ENCODE measurements at regions not wholly inside any gene's neighbourhood (a gene's known extent, or its start where the extent isn't known, plus 50 kb on each side); places are given as distances from the start of the nearest gene placed in this dataset.
A peak's percentile ranks its signal among the peaks of the same experiment; 100 is the strongest.

DNA sequence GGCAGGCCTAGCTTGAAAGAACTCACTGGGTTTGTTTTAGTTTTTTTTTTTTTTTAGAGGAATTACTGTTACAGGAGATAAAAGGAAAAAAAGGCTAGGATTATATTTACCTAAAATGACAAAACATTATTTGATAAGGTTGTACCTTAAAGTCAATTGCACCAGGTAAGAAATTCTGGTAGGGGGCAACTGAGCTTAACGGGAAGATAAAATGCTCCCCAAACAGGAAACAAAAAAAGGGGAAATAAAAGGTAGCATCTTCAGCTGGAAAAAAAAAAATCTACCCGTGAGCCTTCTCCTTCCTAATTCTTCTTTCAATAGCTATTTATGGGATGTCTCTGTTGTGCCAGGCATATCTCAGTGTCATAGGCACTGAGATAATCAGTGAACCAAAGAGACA, 164.5 kb downstream of the PIK3R1 start:
- no peak for DNase-seq

DNA sequence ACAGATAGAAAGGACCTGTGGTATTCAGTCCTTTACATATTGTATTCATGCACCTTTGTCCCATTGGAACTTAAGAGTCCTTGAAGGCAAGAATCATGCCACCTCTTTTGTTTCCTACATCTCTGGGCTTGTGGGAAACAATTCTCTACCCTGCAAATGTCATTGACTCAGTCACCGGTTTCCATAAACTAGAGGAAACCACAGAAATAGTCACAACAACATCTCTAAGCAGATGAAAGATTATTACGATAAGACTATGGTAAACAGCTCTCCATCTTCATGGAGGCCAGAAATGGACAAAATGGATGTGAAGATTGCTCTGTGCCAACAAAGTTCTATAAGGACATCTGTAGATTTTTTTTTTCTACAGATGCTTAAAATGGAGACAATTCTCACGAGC, 165.5 kb downstream of the PIK3R1 start:
- no peak for DNase-seq

DNA sequence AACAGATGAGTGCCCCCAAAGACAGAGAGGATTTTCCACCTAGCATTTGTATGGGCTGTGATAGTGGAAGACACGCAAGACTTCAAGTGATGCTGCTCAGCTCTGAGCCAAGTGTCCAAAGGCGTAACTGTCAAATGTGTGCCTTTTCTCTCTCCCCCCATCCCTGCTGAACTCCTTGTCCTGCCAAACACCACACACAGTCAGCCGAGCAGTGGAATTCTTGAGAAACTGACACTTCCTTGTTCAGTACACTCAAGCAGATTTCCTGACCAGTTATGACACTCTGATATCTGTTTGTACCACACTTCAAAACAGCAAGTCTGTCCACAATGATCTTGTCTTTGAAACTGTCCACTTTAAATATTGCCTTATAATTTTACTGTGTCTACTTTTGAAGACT, 166.4 kb downstream of the PIK3R1 start:
- DNase-seq: no peak

DNA sequence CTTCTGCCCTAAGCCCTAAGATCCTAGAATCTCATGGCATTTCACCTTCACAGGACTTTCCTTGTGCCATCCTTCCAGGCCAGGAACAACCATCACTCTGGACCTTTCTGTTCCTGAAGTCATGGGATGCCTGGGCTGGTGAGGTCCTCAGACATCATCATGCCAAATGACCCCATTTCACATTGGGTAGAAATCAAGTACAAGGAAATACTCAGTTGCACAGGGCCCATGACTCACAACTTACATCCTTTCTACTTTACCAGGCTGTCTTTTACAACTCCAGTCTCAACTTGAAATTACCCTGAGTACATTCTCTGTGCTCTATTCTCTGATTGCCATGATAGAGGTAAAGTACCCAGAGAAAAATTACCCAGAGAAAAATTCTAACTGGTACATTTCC, 167.1 kb downstream of the PIK3R1 start:
- no peak for DNase-seq

DNA sequence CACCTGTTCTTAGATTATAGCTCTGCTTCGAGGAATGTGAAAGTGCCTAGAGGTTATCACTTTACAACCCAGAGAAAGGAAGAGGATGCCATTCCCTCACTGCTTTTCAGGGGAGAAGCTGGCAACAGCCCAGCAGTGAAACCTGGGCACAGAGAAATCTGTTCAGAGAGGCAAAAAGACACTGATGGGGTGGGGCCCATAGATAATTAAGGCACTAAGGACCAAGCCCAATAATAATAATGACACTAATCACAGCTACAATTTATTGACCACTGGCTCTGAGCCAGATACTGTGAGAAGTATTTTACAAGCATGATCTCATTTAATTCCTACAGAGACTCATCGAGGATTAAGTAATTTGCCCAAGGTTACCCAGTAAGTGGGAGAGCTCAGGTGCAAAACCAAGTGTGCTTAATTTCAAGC, 168.3 kb downstream of the PIK3R1 start:
- peak; percentile 60 for DNase-seq

DNA sequence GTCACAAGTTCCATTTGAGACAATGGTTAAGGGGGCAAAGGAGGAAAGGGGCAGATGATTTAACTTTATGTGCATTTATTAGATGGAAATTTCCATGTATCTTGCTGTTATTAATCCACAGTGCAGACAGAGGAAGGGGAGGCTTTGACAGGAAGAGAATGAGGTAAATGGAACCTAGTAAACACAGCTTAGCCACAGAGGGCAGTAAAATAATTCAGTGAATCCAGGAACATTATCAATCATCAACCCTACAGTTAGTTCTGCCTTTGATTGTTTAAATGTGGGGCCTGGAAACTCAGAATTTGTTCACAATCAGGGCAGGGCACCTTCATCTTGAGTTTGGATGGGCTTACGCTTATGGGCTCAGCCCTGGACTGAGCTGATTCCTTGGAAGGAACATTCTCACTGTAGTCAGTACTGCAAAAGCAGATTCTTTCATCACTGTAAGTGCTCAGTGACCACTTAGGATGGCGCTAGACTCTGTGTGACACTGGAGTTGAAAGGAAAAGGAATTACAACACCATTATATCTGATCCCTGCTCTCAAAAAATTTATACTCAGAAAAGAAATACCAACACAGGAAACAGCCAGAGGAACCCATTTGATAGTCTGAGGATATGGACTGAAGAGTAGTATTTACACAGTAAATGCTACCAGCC, 169.5 kb downstream of the PIK3R1 start:
- no peak for DNase-seq

DNA sequence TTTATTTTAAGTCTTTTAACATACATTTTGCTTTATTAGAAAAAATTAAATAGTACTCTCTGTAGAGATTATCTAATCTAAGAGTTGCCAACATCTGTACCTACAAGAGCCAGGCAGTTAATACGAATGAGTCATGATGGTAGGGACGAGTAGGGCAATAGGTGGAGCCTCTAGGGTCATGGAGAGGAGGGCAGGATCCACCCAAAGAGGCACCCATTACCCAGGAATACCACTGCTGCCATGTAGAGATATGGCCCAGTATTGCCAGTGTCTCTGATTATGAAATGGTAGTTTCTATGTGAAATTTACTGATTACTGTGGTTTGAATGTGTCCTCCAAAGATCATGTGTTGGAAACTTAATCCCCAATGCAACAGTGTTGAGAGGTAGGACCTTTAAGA, 170.4 kb downstream of the PIK3R1 start:
- no peak for DNase-seq

DNA sequence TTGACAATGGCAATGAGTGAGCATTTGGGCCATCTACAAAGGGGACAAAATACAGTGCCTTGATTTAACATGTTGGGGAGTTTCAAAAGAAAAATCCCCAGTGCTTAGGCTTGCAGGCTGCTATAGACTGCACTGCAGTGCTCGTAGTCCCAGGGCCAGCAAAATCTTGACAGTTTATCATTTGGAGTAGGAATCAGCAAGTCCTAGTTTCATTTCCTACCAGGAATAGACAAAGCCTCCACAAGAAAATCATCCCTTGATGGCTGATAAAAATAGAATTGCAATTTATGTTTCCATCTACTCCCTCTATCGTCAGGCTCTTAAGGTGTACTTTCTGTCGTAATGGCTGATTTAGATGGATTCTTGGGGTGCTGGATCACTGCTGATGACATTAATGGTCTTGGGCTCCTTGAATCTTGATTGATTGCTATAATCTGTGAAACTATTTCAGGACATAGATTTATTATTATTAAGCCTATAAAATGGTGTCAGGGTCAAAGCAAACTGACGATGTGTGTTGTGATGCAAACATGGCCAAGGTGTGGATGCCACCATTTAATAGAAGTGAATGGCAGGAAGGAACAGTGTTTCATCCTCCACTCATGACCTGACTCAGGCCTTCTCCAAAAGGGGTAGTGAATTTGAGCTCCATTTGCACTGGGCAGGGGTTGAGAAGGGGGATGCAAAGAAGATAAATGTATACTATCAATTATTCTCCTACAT, 171.7 kb downstream of the PIK3R1 start:
- no peak for DNase-seq

DNA sequence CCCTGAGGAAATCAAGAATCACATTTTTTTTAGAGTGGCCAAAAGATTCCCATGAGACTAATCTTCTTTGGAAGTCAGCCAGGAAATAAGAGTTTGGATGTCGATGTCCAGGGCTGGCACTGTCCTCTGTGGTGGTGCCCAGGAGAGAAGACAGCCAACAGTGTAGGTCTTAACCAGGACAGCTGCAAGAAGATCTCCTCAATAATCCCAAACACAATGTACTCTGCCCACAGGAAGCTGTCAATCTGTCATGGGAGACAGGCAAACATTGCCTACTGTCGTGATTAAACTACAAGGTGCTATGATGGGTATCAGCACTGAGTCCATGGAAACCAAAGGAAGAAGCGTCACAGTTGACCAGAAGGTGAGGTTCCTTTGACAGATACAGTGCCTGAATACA, 174.1 kb downstream of the PIK3R1 start:
- no peak for DNase-seq

DNA sequence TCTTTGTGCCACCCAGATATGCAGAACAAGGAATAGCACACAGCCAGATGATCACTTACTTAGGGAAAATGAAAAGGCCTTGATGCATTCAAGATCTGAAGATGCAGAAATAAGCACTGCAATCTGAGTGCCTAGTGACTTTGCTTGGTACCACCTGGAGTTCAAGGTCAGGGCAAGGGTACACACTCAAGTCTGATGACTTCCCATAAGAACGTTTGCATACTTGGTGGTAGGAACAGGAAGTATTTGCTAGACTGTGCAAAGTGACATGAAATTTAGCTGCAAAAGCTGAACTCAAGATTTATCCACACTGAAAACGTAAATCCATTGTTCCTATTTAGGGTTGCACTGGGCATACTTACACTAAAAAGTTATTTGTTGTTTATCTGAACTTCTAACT, 177.1 kb downstream of the PIK3R1 start:
- no peak for DNase-seq

DNA sequence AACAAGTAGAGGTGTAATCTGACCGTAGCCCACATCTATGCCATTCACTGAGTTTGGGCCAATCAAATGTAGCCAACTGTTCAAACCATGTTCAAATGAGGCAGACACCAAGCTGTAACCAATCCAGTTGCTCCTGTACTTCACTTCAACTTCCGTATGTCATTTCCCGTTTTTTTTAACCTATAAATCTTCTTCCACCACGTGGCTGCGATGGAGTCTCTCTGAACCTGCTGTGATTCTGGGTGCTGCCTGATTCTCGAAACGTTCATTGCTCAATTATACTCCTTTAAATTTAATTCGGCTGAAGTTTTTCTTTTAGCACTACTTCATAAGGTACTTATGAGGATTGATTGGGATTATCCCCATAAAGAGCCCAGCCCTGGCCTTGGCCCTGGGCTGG, 179.7 kb downstream of the PIK3R1 start:
- DNase-seq: no peak

DNA sequence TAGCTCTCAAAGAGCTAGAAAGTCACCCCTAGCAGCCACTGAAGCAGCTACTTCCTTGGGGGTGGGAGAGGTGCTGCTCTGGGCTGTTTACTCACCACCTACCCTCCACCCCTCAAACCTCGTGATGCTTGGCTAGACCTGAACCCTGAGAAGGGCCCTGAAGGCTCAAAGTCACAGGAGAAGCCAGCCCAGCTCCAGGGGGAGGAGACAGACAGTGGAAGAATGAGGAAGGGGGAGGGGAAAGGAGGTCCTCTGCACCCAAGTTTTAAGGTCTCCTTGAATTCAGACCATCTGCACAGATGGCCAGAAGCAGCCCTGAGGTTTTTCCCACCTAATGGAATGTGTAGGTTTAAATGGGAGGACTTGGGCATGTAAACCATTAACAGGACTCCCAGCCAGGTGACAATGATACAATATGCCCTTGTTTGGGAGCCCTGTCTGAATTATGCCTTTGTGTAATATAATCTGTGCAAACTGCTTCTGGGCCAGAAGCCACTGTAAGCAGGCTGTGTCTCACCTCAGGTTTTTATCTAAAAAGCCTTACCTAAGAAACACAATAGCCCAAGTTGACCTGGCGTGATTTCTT, 180.5 kb downstream of the PIK3R1 start:
- no peak for DNase-seq

DNA sequence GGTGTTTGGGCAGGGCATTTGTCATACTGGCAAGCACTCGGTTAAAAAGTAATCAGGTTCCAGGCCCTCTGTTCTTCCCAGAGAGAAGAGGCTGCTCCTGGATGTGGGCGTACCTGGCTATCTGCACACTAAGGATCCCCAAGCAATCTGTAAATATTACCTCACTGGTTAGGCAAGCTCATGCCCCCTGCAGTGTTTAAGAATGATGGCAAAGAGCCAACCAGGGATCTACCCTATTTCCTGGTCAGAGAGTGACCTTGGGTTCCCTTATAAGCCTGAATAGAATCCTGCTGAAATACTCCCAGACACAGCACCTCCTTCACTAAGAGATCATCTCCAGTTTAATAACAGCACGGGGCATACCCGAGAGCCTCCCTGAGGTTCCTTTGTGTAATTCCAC, 181.2 kb downstream of the PIK3R1 start:
- DNase-seq: peak; percentile 65

DNA sequence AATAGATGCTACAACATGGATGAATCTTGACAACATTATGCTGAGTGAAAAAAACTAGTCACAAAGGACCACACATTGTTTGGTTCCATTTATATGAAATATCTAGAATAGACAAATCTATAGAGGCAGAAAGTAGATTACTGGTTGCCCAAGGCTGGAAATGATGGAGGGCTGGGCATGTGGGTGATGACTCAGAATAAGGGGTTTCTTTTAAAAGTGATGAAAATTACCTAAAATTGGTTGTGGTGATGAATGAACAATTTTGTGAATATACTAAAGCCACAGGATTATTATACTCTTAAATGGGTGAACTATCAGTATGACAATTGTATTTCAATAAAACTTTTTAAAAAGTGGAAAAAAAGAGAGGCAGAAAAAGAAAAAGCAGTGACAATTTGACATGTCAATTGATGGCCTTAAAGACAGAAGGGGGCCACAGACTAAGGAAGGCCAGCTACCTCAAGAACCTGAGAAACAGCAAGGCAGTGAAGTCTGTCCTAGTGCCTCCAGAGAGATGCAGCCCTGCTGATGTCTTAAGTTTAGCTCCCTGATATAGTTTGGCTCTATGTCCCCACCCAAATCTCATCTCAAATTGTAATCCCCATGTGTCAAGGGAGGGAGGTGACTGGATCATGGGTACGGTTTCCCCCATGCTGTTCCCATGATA, 182.7 kb downstream of the PIK3R1 start:
- no peak for DNase-seq

DNA sequence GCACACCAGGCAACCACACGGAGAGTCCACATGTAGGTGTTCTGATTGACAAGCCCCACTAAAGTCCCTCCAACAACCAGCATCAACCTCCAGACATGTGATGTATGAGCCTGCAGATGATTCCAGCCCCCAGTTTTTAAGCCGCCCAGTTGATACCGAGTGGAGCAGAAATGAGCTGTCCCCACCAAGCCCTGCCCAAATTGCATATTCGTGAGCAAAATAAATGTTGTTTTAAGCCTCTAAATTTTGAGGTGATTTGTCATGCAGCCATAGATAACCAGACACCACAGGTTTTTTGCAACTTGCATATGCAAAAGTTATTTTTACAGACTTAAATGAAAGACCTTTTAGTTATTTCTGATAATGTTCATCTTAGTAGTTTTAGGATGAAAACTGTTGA, 187.7 kb downstream of the PIK3R1 start:
- no peak for DNase-seq

DNA sequence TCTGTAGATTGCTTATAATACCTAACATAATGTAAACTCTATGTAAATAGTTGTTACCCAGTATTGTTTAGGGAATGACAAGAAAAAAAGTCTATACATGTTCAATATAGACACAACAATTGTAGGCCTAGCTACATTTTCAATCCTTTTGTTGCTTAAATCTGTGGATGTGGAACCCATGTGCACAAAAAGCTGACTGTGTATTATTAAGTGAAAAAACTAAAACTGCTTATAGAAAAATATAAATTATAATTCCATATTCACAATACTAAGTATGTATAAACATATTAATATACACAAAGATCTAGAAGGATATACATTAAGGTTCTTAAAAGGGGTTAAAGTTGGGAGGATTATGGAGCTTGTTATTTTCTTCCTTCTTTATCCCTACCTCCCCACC, 188.7 kb downstream of the PIK3R1 start:
- DNase-seq: no peak

DNA sequence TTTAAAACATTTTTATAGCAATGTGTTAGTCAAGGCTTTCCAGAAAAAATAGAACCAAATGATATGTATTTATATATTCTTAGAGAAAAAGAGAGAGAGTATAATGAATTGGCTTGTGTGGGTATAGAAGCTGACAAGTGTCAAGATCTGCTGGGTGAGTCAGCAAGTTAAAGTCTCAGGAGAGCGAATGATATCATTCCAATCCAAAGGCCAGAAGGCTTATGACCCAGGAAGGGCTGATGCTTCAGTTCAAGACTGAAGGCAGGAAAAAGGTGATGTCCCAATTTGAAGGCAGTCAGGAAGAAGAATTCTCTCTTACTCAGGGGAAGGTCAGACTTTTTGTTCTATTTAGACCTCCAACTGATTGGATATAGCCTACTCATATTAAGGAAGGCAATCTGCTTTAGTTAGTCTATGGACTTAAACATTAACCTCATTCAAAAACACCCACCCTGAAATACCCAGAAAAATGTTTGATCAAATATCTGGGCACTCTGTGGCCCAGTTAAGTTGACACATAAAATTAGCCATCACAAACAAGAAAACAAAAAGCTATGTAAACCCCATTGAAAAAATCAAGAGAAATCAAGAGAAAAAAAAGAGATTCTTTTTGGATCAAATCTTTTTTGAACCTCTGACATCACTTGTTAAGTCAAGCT, 189.6 kb downstream of the PIK3R1 start:
- DNase-seq: no peak

DNA sequence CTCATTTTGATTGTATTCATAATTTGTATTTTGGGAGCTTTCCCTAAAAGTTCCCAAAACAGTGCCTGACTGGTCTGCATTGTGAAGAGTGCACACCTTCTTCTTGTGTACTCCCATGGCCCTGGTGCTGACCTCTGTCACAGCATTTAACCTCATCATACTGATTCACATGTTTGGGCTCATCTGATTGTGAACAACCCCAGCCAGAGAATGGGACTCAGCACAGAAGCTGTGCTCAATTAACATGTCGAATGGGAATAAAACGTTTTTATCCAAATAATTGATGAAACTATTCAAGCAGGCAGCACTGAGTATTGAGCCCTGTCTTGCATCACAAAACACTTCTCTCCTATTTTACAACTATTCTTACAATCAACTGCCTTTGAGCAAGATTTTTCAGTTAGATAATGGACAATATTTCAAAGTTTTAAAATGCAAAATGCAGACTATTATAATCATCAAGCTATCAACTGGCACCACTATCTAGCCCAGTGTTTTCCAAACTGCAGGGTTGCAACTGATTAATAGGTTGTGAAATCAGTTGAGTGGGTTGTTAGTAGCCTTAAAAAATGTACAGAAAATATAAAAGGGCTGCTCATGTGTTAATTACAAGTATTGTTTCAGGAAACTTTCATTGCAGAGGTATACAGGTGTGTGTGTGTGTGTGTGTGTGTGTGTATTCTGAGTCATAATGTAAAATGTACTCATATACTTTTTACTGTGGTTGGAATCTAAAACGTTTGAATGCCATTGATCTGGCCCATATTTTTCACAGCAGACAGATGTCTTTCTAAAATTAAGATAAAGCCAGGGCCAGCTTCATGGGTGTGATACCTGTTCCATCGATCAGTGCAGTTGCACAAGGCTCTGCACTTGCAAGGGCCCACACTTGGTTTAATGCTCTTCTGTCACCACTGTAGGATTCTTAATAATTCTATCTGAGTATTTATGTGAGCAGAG, 190.5 kb downstream of the PIK3R1 start:
- no peak for DNase-seq

DNA sequence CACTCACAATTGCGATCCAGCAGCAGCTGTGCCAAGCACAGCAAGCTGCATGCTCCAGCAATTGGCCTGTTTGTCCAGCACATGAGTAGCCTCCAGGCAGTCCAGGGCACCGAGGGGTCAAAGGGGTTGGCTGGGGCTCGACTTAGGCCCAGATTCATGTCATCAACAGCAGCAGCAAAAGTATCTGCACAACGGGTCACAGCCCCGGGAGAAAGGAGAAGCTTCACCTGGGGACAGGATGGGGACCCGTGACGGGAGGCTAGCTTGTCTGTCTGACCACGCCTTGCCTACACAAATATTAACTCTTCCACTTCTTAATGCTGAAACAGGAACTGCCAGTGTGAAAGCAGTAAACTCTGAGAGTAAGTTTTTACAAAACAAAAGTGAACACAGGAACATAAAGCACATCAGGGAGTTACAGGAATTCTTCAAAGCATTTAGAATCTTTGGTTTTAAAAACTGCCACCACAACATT, 191.2 kb downstream of the PIK3R1 start:
- no peak for DNase-seq

DNA sequence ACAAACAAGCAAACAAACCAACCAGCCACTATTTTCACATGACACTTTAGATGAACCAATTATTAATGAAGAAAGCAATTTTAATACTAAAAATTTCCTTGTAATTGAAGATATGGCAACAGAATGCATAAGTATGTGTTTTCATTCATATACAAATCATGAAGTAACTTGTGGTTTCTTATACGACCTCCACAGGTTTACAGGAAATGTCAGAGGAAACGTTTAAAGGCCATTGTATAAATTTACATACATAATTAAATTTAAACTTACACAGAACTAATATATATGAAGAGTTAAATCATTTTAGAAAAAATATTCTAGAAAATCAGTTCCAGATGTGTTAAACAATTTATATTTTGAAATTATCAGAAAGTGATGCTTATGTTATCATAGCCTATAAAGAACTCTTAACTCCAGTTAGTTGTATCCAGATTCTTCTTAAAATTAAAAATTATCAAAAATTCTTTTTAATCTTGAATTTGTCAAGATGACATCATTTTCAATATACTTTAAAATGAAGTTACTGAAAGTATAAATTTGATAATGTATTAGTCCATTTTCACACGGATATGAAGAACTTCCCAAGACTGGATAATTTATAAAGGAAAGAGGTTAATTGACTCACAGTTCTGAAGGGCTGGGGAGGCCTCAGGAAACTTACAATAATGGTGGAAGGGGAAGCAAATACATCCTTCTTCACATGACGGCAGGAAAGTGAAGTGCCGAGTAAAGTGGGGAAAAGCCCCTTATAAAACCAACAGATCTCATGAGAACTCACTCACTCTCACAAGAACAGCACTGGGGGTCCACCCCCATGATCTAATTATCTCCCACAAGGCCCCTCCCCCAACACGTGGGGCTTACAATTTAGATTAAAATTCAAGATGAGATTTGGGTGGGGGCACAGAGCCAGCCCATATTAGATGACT, 192.0 kb downstream of the PIK3R1 start:
- peak; percentile 0 for DNase-seq

DNA sequence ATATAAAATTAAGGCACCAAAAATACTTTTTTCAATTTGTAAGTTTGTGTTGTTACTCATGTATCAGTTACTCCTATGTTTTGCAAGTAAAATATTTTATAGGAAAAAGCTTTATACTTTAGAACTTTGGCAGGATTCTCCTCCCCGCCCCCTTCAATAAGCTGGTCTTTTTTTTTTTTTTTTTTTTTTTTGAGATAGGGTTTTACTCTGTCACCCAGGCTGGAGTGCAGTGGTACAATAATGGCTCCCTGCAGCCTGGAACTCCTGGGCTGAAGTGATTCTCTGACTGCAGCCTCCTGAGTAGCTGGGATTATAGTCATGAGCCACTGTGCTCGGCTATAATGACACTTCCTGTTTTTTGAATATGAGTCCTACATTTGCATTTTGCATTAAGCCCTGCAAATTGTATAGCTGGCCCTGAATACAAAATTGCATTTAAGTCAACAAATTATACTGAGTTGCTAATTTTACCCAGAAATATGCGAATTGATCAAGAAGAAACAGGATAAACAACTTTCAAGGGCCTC, 192.9 kb downstream of the PIK3R1 start:
- DNase-seq: no peak

Measured in NCI-H82 (cell line).